CD4-positive, alpha-beta T cell treated with Interleukin-17A for 1 hour (primary cell): ENCODE measurements at regions not wholly inside any gene's neighbourhood (a gene's known extent, or its start where the extent isn't known, plus 50 kb on each side); places are given as distances from the start of the nearest gene placed in this dataset.
"Not testable (repeated sequence)": the region's sequence is repeated elsewhere in the genome, so short reads cannot be mapped to it uniquely, and the experiment has no call there.

Experiments
- DNase-seq: peaks from one replicate; pipeline ENCODE4 v3.0.0-alpha.2; 2020

DNA sequence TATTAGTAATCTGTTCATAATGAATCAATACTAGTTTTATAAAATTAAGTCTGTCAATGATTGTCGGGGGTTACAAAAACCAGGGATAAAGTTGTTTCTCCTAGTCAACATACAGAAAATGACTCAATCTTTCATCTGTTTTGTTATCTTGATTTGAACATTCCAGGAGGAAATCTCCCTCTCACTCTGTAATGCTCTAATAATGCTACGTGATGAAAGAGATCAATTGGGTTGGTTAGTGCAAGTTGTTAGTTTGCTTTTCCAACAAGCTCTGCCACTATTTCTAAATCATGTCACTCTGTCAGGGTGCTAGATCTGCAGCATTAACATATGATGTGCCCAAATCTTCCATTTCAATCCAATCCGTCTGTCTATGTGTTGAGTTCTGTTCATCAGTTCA, 379.5 kb upstream of the GJE1 start:
- no peak for DNase-seq

- DNase-seq = no peak
Measured at GRCh38 chr6:141752677-141753076, 380.0 kb upstream of the GJE1 start.

GRCh38 chr6:141746324-141746723, 386.4 kb upstream of the GJE1 start:
- not testable (repeated sequence) for DNase-seq

GRCh38 chr6:141744971-141745370, 387.8 kb upstream of the GJE1 start:
- DNase-seq = no peak

DNA sequence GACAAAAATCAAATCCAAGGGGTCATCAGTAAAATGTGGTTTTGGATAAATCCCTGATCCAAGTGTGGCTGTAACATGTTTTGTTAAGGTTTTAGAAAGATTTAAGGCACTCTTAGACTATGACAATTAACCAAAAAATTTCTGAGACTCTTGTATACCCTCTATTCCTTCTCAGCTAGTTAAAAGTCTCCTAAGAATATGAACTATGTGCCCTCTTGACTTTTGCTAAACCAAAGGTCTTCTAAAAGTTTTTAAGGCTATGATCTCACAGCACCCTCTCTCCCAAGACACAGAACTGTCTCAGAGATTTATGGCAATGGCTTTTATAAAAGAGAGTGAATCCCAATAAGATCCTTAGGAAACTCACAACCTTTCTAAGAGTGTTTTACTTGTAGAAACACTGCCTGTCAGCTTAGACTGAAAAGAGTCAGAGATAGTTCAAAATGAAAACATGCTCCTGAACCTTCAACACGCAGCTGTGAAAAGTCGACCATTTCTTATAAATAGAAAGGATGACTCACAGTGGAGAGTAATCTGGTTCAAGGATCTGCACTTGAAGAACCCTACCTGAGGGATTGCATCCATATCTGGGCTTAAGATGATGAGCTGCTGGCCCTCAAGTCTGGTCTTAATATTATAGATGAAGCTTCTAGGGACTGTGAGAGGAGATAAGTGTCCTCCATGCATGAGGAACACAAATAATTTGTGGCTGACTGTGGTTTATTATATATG, 388.4 kb upstream of the GJE1 start:
- DNase-seq = no peak

DNA sequence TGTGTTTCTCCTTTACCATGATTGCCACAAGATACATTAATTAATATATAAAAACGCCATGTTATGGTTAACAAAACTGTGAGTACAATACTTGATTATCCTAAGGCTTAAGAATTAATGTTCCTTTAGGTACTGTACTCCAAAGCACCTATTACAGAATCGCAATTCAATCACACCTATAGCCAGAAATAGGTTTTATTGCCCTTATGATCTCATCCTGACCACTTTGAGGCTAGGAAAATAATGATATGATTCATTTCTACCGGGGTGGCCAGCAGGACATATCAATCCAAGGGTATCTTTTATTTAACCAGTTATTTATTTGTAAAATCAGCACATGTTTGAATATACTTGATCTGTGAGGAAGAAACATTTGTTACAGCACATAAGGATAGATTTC, 396.6 kb upstream of the GJE1 start:
- no peak for DNase-seq

GRCh38 chr6:141735126-141735525, 397.6 kb upstream of the GJE1 start:
- no peak for DNase-seq

- no peak for DNase-seq
Measured at GRCh38 chr6:141734071-141734840, 398.5 kb upstream of the GJE1 start.

- DNase-seq = no peak
Measured at GRCh38 chr6:141729146-141729545, 403.6 kb upstream of the GJE1 start.

DNA sequence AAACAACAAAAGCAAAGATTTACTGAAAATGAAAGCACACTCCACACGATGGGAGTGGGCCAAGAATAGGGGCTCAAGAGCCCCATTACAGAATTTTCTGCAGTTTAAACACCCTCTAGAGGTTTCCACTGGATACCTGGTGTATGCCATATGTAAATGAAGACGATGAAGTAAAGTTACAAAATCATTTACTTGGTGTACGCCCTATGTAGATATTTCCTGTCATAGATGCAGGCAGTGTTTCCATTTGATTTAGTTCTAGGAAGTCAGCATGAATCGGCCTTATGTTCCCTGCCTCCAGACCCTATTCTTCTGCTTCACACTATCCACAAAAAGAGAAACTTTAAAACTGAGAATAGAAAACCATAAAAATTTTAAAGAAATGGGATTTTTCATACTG, 404.4 kb upstream of the GJE1 start:
- DNase-seq = no peak

- DNase-seq = no peak
Measured at GRCh38 chr6:141726248-141726647, 406.5 kb upstream of the GJE1 start.

GRCh38 chr6:141724731-141725130, 408.0 kb upstream of the GJE1 start:
- no peak for DNase-seq

DNA sequence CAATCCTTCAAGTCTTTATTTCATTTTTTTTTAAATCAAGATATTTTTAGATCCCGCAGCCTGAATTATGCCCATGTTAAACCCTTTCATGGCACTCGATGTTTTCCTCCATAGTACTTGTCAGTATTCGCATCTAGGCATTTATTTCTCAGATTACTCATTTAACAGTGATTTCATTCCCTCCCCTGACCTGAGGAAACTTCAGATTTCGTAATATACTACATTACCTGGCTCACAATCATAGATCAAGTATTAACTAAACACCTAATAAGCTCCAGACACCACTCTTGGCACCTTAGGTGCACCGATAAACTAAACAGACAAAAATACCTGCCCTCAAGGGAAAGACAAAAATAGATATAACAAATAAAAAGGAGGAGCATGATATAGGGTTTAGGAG, 413.2 kb upstream of the GJE1 start:
- DNase-seq = no peak

DNA sequence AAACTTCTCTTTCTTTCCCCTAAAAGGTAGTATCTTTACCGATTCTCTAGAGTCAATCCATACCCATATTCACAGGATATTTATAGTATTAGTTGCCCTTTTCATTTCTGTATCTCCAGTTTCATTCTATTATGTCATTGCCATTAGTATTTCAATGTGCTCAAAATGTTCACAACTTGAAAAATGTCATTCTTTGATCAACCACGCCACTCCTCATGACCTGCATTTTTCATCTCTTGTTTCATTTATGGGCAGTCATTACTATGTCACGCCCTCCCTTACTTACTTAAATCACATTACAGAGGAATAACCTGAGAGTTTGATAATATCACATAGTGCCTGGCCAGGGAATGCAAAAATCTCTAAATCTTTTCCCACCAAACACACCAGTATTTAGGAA, 427.3 kb upstream of the GJE1 start:
- DNase-seq = no peak

- no peak for DNase-seq
Measured at GRCh38 chr6:141704151-141704550, 428.6 kb upstream of the GJE1 start.

GRCh38 chr6:141701732-141702131, 431.0 kb upstream of the GJE1 start:
- no peak for DNase-seq

DNA sequence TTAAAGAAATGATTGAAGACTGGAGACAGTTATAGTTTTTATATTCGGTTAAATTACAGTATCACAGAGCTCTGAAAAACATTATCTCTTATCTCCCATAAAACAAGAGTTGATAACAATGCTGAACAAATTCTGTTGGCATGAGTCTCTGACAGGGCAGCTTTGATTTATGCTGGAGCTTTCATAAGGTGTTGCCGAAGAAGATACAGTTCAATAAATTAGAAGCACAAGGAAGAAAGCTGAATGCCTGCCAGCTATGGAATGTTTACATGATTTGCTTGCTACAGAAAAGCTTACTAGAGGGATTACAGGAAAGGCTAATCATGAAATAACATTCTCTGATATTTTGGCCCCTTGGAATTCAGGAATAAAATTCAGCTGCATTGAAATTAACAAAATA, 431.9 kb upstream of the GJE1 start:
- no peak for DNase-seq

- no peak for DNase-seq
Measured at GRCh38 chr6:141688916-141689315, 443.8 kb upstream of the GJE1 start.

- DNase-seq = no peak
Measured at GRCh38 chr6:141685416-141685815, 447.3 kb upstream of the GJE1 start.

GRCh38 chr6:141682391-141682790, 450.3 kb upstream of the GJE1 start:
- DNase-seq = no peak

GRCh38 chr6:141677598-141678211, 455.0 kb upstream of the GJE1 start:
- peak; percentile 46 for DNase-seq

GRCh38 chr6:141675957-141676356, 456.8 kb upstream of the GJE1 start:
- no peak for DNase-seq

GRCh38 chr6:141669141-141669540, 463.6 kb upstream of the GJE1 start:
- DNase-seq = no peak
